Karpas-422 (cell line): ENCODE measurements at regions not wholly inside any gene's neighbourhood (a gene's known extent, or its start where the extent isn't known, plus 50 kb on each side); places are given as distances from the start of the nearest gene placed in this dataset.
"Not testable (repeated sequence)": the region's sequence is repeated elsewhere in the genome, so short reads cannot be mapped to it uniquely, and the experiment has no call there.

Source experiments
- DNase-seq: peaks from one replicate; pipeline ENCODE4 v3.0.0-alpha.2; 2015
- H2AFZ ChIP-seq: fragments of 200-600 bp; sonication (generic); 2 replicates; pipeline ENCODE4 v1.6.1; 2014; ENCODE audit warnings: antibody characterized with exemption, low read length, mixed read lengths
- H3K27ac ChIP-seq: fragments of 200-600 bp; sonication (generic); 2 replicates; pipeline ENCODE4 v1.5.1; 2014; ENCODE audit warnings: mild to moderate bottlenecking, low read length, moderate library complexity
- H3K27me3 ChIP-seq: fragments of 200-600 bp; sonication (generic); 2 replicates; pipeline ENCODE4 v1.6.1; 2014; ENCODE audit warnings: low read length, mixed read lengths
- H3K36me3 ChIP-seq: fragments of 200-600 bp; sonication (generic); 2 replicates; pipeline ENCODE4 v1.6.1; 2014; ENCODE audit warnings: low read length, mixed read lengths; ENCODE audit not compliant: insufficient read depth
- H3K4me1 ChIP-seq: fragments of 200-600 bp; sonication (generic); 2 replicates; pipeline ENCODE4 v1.6.1; 2014; ENCODE audit warnings: mild to moderate bottlenecking, low read length, mixed read lengths
- H3K4me2 ChIP-seq: fragments of 200-600 bp; sonication (generic); 2 replicates; pipeline ENCODE4 v1.6.1; 2014; ENCODE audit warnings: low read length, low read depth, mild to moderate bottlenecking; ENCODE audit not compliant: poor library complexity, severe bottlenecking
- H3K4me3 ChIP-seq: fragments of 200-600 bp; sonication (generic); 2 replicates; pipeline ENCODE4 v1.5.1; 2014; ENCODE audit warnings: mild to moderate bottlenecking, antibody characterized with exemption, low read length, mixed read lengths
- H3K79me2 ChIP-seq: fragments of 200-600 bp; sonication (generic); 2 replicates; pipeline ENCODE4 v1.6.1; 2014; ENCODE audit warnings: mild to moderate bottlenecking, low read length, mixed read lengths
- H3K9ac ChIP-seq: fragments of 200-600 bp; sonication (generic); 2 replicates; pipeline ENCODE4 v1.6.0; 2014; ENCODE audit warnings: low read length
- H3K9me2 ChIP-seq: fragments of 200-600 bp; sonication (generic), shearing (Covaris generic); replicated peaks from 2 replicates; pipeline ENCODE4 v1.6.0; 2014; ENCODE audit warnings: mild to moderate bottlenecking, low read length, moderate library complexity; ENCODE audit not compliant: insufficient read depth
- H3K9me3 ChIP-seq: fragments of 300-700, 200-600 bp; sonication (generic); 2 replicates; pipeline ENCODE4 v1.6.1; 2014; ENCODE audit warnings: low read length, mixed read lengths
- H4K20me1 ChIP-seq: fragments of 200-600 bp; sonication (generic); 2 replicates; pipeline ENCODE4 v1.6.1; 2014; ENCODE audit warnings: mild to moderate bottlenecking, antibody characterized with exemption, low read length, low read depth; ENCODE audit not compliant: insufficient read depth

DNA sequence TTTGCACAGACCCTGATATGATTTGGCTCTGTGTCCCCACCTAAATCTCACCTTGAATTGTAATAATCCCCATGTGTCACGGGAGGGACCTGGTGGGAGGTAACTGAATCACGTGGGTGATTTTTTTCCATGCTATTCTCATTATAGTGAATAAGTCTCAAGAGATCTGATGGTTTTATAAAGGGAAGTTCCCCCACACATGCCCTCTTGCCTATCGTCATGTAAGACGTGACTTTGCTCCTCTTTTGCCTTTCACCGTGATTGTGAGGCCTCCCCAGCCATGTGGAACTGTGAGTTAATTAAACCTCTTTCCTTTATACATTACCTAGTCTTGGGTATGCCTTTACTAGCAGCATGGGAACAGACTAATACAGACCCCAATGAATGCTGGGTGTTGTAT lies 347.4 kb downstream of the TUSC7 start:
- not testable (repeated sequence) for H3K9me2 ChIP-seq, H3K27me3 ChIP-seq, H3K9me3 ChIP-seq, H3K4me3 ChIP-seq, H4K20me1 ChIP-seq, DNase-seq, H3K79me2 ChIP-seq, H3K4me2 ChIP-seq, H3K9ac ChIP-seq, H2AFZ ChIP-seq, H3K4me1 ChIP-seq, H3K27ac ChIP-seq, H3K36me3 ChIP-seq

GRCh38 chr3:117059067-117059955 lies 349.7 kb downstream of the TUSC7 start:
- H3K9me3 ChIP-seq: no peaks in the 10 kb centered on the region
- no peak overlapping the region for H3K27ac ChIP-seq
- H3K4me2 ChIP-seq: no peak overlapping the region
- H3K79me2 ChIP-seq: no peaks in the 10 kb centered on the region
- no peak overlapping the region for H3K9ac ChIP-seq
- no peak overlapping the region for H3K4me3 ChIP-seq
- no peaks in the 10 kb centered on the region for H3K27me3 ChIP-seq
- no peak overlapping the region for H2AFZ ChIP-seq
- H3K4me1 ChIP-seq: no peaks in the 10 kb centered on the region
- no peaks in the 10 kb centered on the region for H4K20me1 ChIP-seq
- no peaks in the 10 kb centered on the region for H3K36me3 ChIP-seq
- no peaks in the 10 kb centered on the region for H3K9me2 ChIP-seq
- DNase-seq: no peak

DNA sequence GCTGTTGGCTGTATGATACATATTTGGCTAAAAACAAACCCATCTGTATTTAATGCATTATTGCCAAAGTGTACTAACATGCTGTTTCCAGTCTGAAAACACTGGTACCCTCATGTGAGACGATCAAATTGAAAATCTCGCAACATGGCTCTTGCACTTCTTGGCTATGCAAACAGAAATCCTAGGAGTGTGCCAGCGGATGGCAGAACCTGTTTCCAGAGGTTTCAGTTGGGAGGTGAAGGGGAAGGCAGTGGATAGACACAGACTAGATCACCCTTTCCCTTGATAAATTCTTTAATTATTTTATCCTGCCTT lies 350.3 kb downstream of the TUSC7 start:
- H3K9ac ChIP-seq: no peak overlapping the region
- H3K4me3 ChIP-seq: no peak overlapping the region
- no peak overlapping the region for H3K27ac ChIP-seq
- no peaks in the 10 kb centered on the region for H3K9me3 ChIP-seq
- no peaks in the 10 kb centered on the region for H4K20me1 ChIP-seq
- H3K4me1 ChIP-seq: no peaks in the 10 kb centered on the region
- H2AFZ ChIP-seq: no peak overlapping the region
- DNase-seq: no peak
- no peak overlapping the region for H3K4me2 ChIP-seq
- H3K36me3 ChIP-seq: no peaks in the 10 kb centered on the region
- H3K27me3 ChIP-seq: no peaks in the 10 kb centered on the region
- no peaks in the 10 kb centered on the region for H3K9me2 ChIP-seq
- no peaks in the 10 kb centered on the region for H3K79me2 ChIP-seq

DNA sequence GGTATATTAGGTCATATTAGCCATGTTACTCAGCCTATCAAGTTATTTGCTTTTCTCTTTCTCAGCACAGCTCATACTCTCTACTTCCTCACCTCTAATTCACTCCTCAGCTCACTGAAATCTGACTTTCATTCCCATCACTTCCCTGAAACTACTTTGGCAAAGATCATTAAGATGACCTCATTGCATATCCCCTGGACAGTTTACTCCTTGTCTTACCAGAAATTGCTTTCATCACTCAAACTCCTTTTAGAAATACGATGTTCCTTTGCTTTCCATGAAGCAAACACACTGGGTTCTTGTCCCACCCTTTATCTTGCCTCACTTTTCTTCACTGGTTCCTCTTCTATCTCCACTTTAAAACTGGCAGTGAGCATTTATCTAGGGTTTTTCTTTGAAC lies 354.4 kb downstream of the TUSC7 start:
- Histone ChIP-seq H3K4me3 (no peak overlapping the region), H3K9me2 (no peaks in the 10 kb centered on the region), H3K4me2 (no peak overlapping the region), H3K79me2 (no peaks in the 10 kb centered on the region), H3K9me3 (no peaks in the 10 kb centered on the region), H3K27ac (no peak overlapping the region), H3K9ac (no peak overlapping the region), H2AFZ (no peak overlapping the region), H3K4me1 (no peaks in the 10 kb centered on the region), H4K20me1 (no peaks in the 10 kb centered on the region), H3K27me3 (no peaks in the 10 kb centered on the region), H3K36me3 (no peaks in the 10 kb centered on the region)
- DNase-seq: no peak

GRCh38 chr3:117068301-117068700 lies 358.7 kb downstream of the TUSC7 start:
- Histone ChIP-seq H3K27me3 (no peaks in the 10 kb centered on the region), H4K20me1 (no peaks in the 10 kb centered on the region), H3K9me3 (no peaks in the 10 kb centered on the region), H3K79me2 (no peaks in the 10 kb centered on the region), H3K4me2 (no peak overlapping the region), H3K4me1 (no peaks in the 10 kb centered on the region), H3K27ac (no peak overlapping the region), H3K4me3 (no peak overlapping the region), H2AFZ (no peak overlapping the region), H3K9ac (no peak overlapping the region), H3K36me3 (no peaks in the 10 kb centered on the region), H3K9me2 (no peaks in the 10 kb centered on the region)
- no peak for DNase-seq

GRCh38 chr3:117074826-117075225 lies 365.2 kb downstream of the TUSC7 start:
- Histone ChIP-seq H3K9me3 (no peaks in the 10 kb centered on the region), H3K4me1 (no peaks in the 10 kb centered on the region), H3K9ac (no peak overlapping the region), H3K4me2 (no peak overlapping the region), H3K79me2 (no peaks in the 10 kb centered on the region), H4K20me1 (no peaks in the 10 kb centered on the region), H2AFZ (no peak overlapping the region), H3K9me2 (no peaks in the 10 kb centered on the region), H3K27ac (no peak overlapping the region), H3K36me3 (no peaks in the 10 kb centered on the region), H3K27me3 (no peaks in the 10 kb centered on the region), H3K4me3 (no peak overlapping the region)
- DNase-seq: no peak

DNA sequence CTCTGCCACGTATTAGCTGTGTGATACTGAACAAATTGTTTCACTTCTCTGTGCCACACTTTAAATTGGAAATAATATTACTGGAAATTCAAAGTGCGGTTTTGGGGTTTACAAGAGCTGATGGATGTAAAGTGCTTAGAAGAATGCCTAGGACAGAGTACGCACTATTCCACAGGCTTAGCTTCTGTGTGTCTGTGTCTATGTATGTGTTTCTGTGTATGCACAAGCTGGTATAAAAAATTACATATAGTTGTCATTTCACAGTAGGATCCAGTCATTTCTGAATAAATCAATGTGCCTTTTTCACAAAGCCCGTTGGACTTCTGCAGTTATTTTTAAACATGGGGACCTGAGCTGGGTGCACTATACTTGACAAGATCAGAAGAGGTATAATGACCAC lies 370.4 kb downstream of the TUSC7 start:
- H3K27ac ChIP-seq: no peak overlapping the region
- H4K20me1 ChIP-seq: no peaks in the 10 kb centered on the region
- H3K4me2 ChIP-seq: no peak overlapping the region
- H3K27me3 ChIP-seq: no peaks in the 10 kb centered on the region
- no peaks in the 10 kb centered on the region for H3K9me2 ChIP-seq
- H3K9ac ChIP-seq: no peak overlapping the region
- no peak overlapping the region for H2AFZ ChIP-seq
- H3K36me3 ChIP-seq: no peaks in the 10 kb centered on the region
- no peaks in the 10 kb centered on the region for H3K4me1 ChIP-seq
- H3K9me3 ChIP-seq: no peaks in the 10 kb centered on the region
- no peak for DNase-seq
- H3K79me2 ChIP-seq: no peaks in the 10 kb centered on the region
- H3K4me3 ChIP-seq: no peak overlapping the region

DNA sequence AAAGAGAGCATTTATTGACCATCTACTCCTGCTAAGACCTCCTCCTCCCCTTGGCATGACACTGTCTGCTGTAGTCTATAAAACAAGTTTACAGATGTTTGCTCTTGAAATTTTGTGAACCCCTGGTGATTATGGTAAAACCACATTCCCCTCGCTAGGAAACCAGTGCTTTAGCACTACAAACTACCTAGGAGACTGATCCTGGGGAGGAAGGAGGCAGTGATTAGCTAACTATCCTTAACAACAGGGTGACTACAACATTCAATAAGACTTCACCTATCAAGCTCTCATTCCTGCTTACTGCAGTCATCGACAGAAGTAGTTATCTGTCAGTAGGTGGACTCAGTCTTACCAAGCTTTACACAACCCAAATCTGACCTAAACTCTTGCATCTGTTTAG lies 371.3 kb downstream of the TUSC7 start:
- no peaks in the 10 kb centered on the region for H3K79me2 ChIP-seq
- DNase-seq: no peak

More for the DNA sequence above, 371.3 kb downstream of the TUSC7 start:
- Histone ChIP-seq H3K4me3 (no peak overlapping the region), H3K27ac (no peak overlapping the region), H3K36me3 (no peaks in the 10 kb centered on the region), H4K20me1 (no peaks in the 10 kb centered on the region), H3K27me3 (no peaks in the 10 kb centered on the region), H3K9me2 (no peaks in the 10 kb centered on the region), H3K9ac (no peak overlapping the region), H3K4me2 (no peak overlapping the region), H3K4me1 (no peaks in the 10 kb centered on the region), H2AFZ (no peak overlapping the region), H3K9me3 (no peaks in the 10 kb centered on the region)
